ENCODE measurements at regions not wholly inside any gene's neighbourhood (a gene's known extent, or its start where the extent isn't known, plus 50 kb on each side); places are given as distances from the start of the nearest gene placed in this dataset.
"Not testable (repeated sequence)": the region's sequence is repeated elsewhere in the genome, so short reads cannot be mapped to it uniquely, and the experiment has no call there.

DNA sequence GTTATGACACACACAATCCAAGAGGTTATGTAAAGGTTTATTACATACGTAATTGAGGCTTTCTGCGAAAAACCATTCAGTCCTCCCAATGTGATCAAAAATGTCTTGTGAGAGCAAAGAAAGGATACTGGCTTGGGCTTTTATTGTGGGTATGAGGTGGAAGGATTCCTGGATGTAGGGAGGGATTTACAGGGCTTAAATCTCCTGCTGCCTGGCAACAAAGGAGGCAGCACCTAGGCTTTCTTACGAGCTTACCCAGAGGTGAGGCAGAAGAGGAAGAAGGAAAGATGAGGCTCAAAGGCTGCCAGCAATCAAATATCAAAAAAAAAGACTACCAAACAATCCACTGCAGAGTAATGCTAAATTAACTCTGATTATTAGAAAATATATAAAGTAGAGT lies 1149.5 kb upstream of the POT1 start:
- no peak overlapping the region for H3K4me2 ChIP-seq
- H3K27me3 ChIP-seq: no peaks in the 10 kb centered on the region
- no peaks in the 10 kb centered on the region for H3K9me2 ChIP-seq (replicated peaks; ENCODE audit: insufficient read depth)
- no peaks in the 10 kb centered on the region for H4K20me1 ChIP-seq (ENCODE audit: insufficient read depth, poor library complexity, severe bottlenecking)
- 75% methylated on average over 3 of the region's 3 CpGs for WGBS (ENCODE audit: low lambda C conversion rate, missing lambda C conversion rate)
- no peaks in the 10 kb centered on the region for H3K79me2 ChIP-seq
- H3K4me3 ChIP-seq: no peak overlapping the region
- no peak overlapping the region for H3K27ac ChIP-seq
- H3K36me3 ChIP-seq (replicated peaks; ENCODE audit: insufficient read depth, low read depth): no peaks in the 10 kb centered on the region
- DNase-seq (ENCODE audit: low spot score): no peak
- H2AFZ ChIP-seq: no peak overlapping the region
- H3K4me1 ChIP-seq (ENCODE audit: insufficient read depth): no peaks in the 10 kb centered on the region
- TF ChIP-seq, protein P1, sequence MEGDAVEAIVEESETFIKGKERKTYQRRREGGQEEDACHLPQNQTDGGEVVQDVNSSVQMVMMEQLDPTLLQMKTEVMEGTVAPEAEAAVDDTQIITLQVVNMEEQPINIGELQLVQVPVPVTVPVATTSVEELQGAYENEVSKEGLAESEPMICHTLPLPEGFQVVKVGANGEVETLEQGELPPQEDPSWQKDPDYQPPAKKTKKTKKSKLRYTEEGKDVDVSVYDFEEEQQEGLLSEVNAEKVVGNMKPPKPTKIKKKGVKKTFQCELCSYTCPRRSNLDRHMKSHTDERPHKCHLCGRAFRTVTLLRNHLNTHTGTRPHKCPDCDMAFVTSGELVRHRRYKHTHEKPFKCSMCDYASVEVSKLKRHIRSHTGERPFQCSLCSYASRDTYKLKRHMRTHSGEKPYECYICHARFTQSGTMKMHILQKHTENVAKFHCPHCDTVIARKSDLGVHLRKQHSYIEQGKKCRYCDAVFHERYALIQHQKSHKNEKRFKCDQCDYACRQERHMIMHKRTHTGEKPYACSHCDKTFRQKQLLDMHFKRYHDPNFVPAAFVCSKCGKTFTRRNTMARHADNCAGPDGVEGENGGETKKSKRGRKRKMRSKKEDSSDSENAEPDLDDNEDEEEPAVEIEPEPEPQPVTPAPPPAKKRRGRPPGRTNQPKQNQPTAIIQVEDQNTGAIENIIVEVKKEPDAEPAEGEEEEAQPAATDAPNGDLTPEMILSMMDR (IDR thresholded peaks at IDR 0.05; ENCODE audit: poor library complexity): no peak
- TF ChIP-seq EZH2phosphoT487 (IDR thresholded peaks at IDR 0.05; ENCODE audit: low read depth, severe bottlenecking, unreplicated experiment): no peak
- TF ChIP-seq EZH2 (IDR thresholded peaks at IDR 0.05; ENCODE audit: borderline replicate concordance): no peak
- no peaks in the 10 kb centered on the region for H3K9me3 ChIP-seq (ENCODE audit: low read depth)

DNA sequence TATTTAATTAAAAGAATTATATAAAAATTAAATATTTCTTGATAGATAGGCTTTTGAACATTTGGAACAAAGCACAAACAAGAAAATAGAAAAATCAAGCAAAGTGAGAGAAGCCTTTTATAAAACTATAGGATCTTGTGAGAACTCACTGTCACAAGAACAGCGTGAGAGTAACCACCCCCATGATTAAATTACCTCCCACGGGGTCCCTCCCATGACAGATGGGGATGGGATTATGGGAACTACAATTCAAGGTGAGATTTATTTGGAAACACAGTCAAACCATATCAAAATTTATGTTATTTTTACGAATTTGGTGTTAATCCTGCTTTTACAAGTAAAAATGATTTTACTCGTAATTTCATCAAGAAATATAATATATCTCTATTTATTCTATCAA lies 1136.1 kb upstream of the POT1 start:
- Histone ChIP-seq H3K4me2 (no peak overlapping the region), H3K9me3 (ENCODE audit: low read depth) (no peaks in the 10 kb centered on the region), H3K27ac (no peak overlapping the region), H3K9me2 (replicated peaks; ENCODE audit: insufficient read depth) (no peaks in the 10 kb centered on the region), H3K27me3 (no peaks in the 10 kb centered on the region), H3K4me3 (no peak overlapping the region), H4K20me1 (ENCODE audit: insufficient read depth, poor library complexity, severe bottlenecking) (no peaks in the 10 kb centered on the region), H3K36me3 (replicated peaks; ENCODE audit: insufficient read depth, low read depth) (no peaks in the 10 kb centered on the region), H3K79me2 (no peaks in the 10 kb centered on the region), H2AFZ (no peak overlapping the region), H3K4me1 (ENCODE audit: insufficient read depth) (no peaks in the 10 kb centered on the region)
- DNase-seq (ENCODE audit: low spot score): no peak
- 82% methylated on average over 4 of the region's 4 CpGs for WGBS (ENCODE audit: low lambda C conversion rate, missing lambda C conversion rate)
- no peak for TF ChIP-seq EZH2phosphoT487 (IDR thresholded peaks at IDR 0.05; ENCODE audit: low read depth, severe bottlenecking, unreplicated experiment)
- TF ChIP-seq, protein P1 (IDR thresholded peaks at IDR 0.05; ENCODE audit: poor library complexity): no peak
- TF ChIP-seq EZH2 (IDR thresholded peaks at IDR 0.05; ENCODE audit: borderline replicate concordance): no peak

- Histone ChIP-seq H2AFZ (no peak overlapping the region), H3K27me3 (no peaks in the 10 kb centered on the region), H3K4me3 (no peak overlapping the region), H3K36me3 (replicated peaks; ENCODE audit: insufficient read depth, low read depth) (no peaks in the 10 kb centered on the region), H4K20me1 (ENCODE audit: insufficient read depth, poor library complexity, severe bottlenecking) (no peaks in the 10 kb centered on the region), H3K9me2 (replicated peaks; ENCODE audit: insufficient read depth) (no peaks in the 10 kb centered on the region), H3K27ac (no peak overlapping the region), H3K9me3 (ENCODE audit: low read depth) (no peaks in the 10 kb centered on the region), H3K4me1 (ENCODE audit: insufficient read depth) (no peaks in the 10 kb centered on the region), H3K4me2 (no peak overlapping the region), H3K79me2 (no peaks in the 10 kb centered on the region)
- TF ChIP-seq EZH2 (IDR thresholded peaks at IDR 0.05; ENCODE audit: borderline replicate concordance): no peak
- TF ChIP-seq EZH2phosphoT487 (IDR thresholded peaks at IDR 0.05; ENCODE audit: low read depth, severe bottlenecking, unreplicated experiment): no peak
- no peak for DNase-seq (ENCODE audit: low spot score)
These were observed 1128.4 kb upstream of the POT1 start for GRCh38 chr7:126057979-126058378.

GRCh38 chr7:126056613-126057012 lies 1127.0 kb upstream of the POT1 start:
- H3K27ac ChIP-seq: not testable (repeated sequence)
- WGBS (ENCODE audit: low lambda C conversion rate, missing lambda C conversion rate): 92% methylated on average over 4 of the region's 4 CpGs

More at GRCh38 chr7:126056613-126057012, 1127.0 kb upstream of the POT1 start:
- not testable (repeated sequence) for H4K20me1 ChIP-seq (ENCODE audit: insufficient read depth, poor library complexity, severe bottlenecking); H3K79me2 ChIP-seq; H3K4me2 ChIP-seq; H3K4me1 ChIP-seq (ENCODE audit: insufficient read depth); DNase-seq (ENCODE audit: low spot score); H3K9me2 ChIP-seq (replicated peaks; ENCODE audit: insufficient read depth); H2AFZ ChIP-seq; H3K27me3 ChIP-seq; H3K36me3 ChIP-seq (replicated peaks; ENCODE audit: insufficient read depth, low read depth); H3K9me3 ChIP-seq (ENCODE audit: low read depth); H3K4me3 ChIP-seq

Data from hepatocyte (in vitro differentiated cells).